ENCODE measurements at regions not wholly inside any gene's neighbourhood (a gene's known extent, or its start where the extent isn't known, plus 50 kb on each side); places are given as distances from the start of the nearest gene placed in this dataset.

- TF ChIP-seq CTCF (optimal IDR thresholded peaks at IDR 0.05 in 1 of 3, IDR thresholded peaks at IDR 0.05 in 1 of 3, conservative IDR thresholded peaks at IDR 0.05 in 1 of 3; ENCODE audit: extremely low read depth in 1 of 3, insufficient read depth in 2 of 3, low read length in 3 of 3): no peak
- no peak for TF ChIP-seq EZH2 (IDR thresholded peaks at IDR 0.05; ENCODE audit: low read length)
Measured at GRCh38 chr6:163827143-163827542, 412.6 kb downstream of the QKI start.

Data from keratinocyte (primary cell).